GM12891 (cell line): ENCODE measurements at regions not wholly inside any gene's neighbourhood (a gene's known extent, or its start where the extent isn't known, plus 50 kb on each side); places are given as distances from the start of the nearest gene placed in this dataset.

Source experiments
- PAX5 ChIP-seq: IDR thresholded peaks from 2 replicates; pipeline ENCODE4 v1.6.1; 2011; ENCODE audit warnings: low read length, moderate library complexity, mild to moderate bottlenecking; ENCODE audit not compliant: insufficient read depth, severe bottlenecking
- POLR2A ChIP-seq: IDR thresholded peaks from 2 replicates; pipeline ENCODE4 v1.6.1; 2011; ENCODE audit warnings: low read depth, low read length, control low read depth
- POLR2AphosphoS5 ChIP-seq: IDR thresholded peaks from 2 replicates; pipeline ENCODE4 v1.6.1; 2011; ENCODE audit warnings: low read depth, low read length, control low read depth
- POU2F2 ChIP-seq: IDR thresholded peaks from 2 replicates; pipeline ENCODE4 v1.6.1; 2011; ENCODE audit warnings: low read depth, mild to moderate bottlenecking, control low read depth, low read length, moderate library complexity
- SPI1 ChIP-seq: IDR thresholded peaks from 2 replicates; pipeline ENCODE4 v1.6.1; 2011; ENCODE audit warnings: low read depth, low read length, control low read depth
- TAF1 ChIP-seq: IDR thresholded peaks from 2 replicates; pipeline ENCODE4 v1.6.1; 2011; ENCODE audit warnings: low read depth, low read length, control low read depth

GRCh38 chr2:59383473-59383872 is 1142.3 kb upstream of the FANCL start:
- TF ChIP-seq POLR2AphosphoS5 (no peak), POLR2A (no peak), PAX5 (no peak), SPI1 (no peak), TAF1 (no peak), POU2F2 (no peak)
